ENCODE measurements at regions not wholly inside any gene's neighbourhood (a gene's known extent, or its start where the extent isn't known, plus 50 kb on each side); places are given as distances from the start of the nearest gene placed in this dataset.

GRCh38 chr2:188047735-188048134 lies 243.9 kb upstream of the GULP1 start:
- no peak for DNase-seq (ENCODE audit: low spot score)

GRCh38 chr2:188050726-188051125 lies 240.9 kb upstream of the GULP1 start:
- DNase-seq (ENCODE audit: low spot score), result peak; percentile 66

GRCh38 chr2:188051706-188052105 lies 240.0 kb upstream of the GULP1 start:
- DNase-seq (ENCODE audit: low spot score), result no peak

- DNase-seq (ENCODE audit: low spot score), result no peak
Observed at GRCh38 chr2:188065386-188065785, 226.3 kb upstream of the GULP1 start.

- peak; percentile 5 for DNase-seq (ENCODE audit: low spot score)
Observed at GRCh38 chr2:188068093-188068492, 223.6 kb upstream of the GULP1 start.

GRCh38 chr2:188076149-188077056 lies 215.3 kb upstream of the GULP1 start:
- DNase-seq (ENCODE audit: low spot score), result no peak

GRCh38 chr2:188077757-188078156 lies 213.9 kb upstream of the GULP1 start:
- no peak for DNase-seq (ENCODE audit: low spot score)

- DNase-seq (ENCODE audit: low spot score), result no peak
Observed at GRCh38 chr2:188078534-188078933, 213.1 kb upstream of the GULP1 start.

GRCh38 chr2:188079196-188079595 lies 212.5 kb upstream of the GULP1 start:
- peak; percentile 87 for DNase-seq (ENCODE audit: low spot score)

GRCh38 chr2:188085421-188085820 lies 206.3 kb upstream of the GULP1 start:
- no peak for DNase-seq (ENCODE audit: low spot score)

- no peak for DNase-seq (ENCODE audit: low spot score)
Observed at GRCh38 chr2:188089901-188090300, 201.8 kb upstream of the GULP1 start.

- no peak for DNase-seq (ENCODE audit: low spot score)
Observed at GRCh38 chr2:188091220-188091619, 200.5 kb upstream of the GULP1 start.

- no peak for DNase-seq (ENCODE audit: low spot score)
Observed at GRCh38 chr2:188092734-188093133, 198.9 kb upstream of the GULP1 start.

GRCh38 chr2:188096910-188097309 lies 194.8 kb upstream of the GULP1 start:
- DNase-seq (ENCODE audit: low spot score), result no peak

GRCh38 chr2:188102881-188103280 lies 188.8 kb upstream of the GULP1 start:
- no peak for DNase-seq (ENCODE audit: low spot score)

- no peak for DNase-seq (ENCODE audit: low spot score)
Observed at GRCh38 chr2:188114014-188114413, 177.7 kb upstream of the GULP1 start.

GRCh38 chr2:188117706-188118105 lies 174.0 kb upstream of the GULP1 start:
- DNase-seq (ENCODE audit: low spot score), result no peak

- DNase-seq (ENCODE audit: low spot score), result no peak
Observed at GRCh38 chr2:188118431-188118830, 173.2 kb upstream of the GULP1 start.

- no peak for DNase-seq (ENCODE audit: low spot score)
Observed at GRCh38 chr2:188119112-188119838, 172.4 kb upstream of the GULP1 start.

- no peak for DNase-seq (ENCODE audit: low spot score)
Observed at GRCh38 chr2:188122985-188123384, 168.7 kb upstream of the GULP1 start.

GRCh38 chr2:188129677-188130076 lies 162.0 kb upstream of the GULP1 start:
- DNase-seq (ENCODE audit: low spot score), result no peak

- DNase-seq (ENCODE audit: low spot score), result no peak
Observed at GRCh38 chr2:188130317-188130716, 161.4 kb upstream of the GULP1 start.

GRCh38 chr2:188131281-188131680 lies 160.4 kb upstream of the GULP1 start:
- no peak for DNase-seq (ENCODE audit: low spot score)
